GM19238 (cell line): ENCODE measurements at regions not wholly inside any gene's neighbourhood (a gene's known extent, or its start where the extent isn't known, plus 50 kb on each side); places are given as distances from the start of the nearest gene placed in this dataset.

Source experiments
- DNase-seq: peaks from one replicate; pipeline ENCODE4 v3.0.0; 2011; ENCODE audit warnings: low spot score; ENCODE audit not compliant: insufficient read length

DNA sequence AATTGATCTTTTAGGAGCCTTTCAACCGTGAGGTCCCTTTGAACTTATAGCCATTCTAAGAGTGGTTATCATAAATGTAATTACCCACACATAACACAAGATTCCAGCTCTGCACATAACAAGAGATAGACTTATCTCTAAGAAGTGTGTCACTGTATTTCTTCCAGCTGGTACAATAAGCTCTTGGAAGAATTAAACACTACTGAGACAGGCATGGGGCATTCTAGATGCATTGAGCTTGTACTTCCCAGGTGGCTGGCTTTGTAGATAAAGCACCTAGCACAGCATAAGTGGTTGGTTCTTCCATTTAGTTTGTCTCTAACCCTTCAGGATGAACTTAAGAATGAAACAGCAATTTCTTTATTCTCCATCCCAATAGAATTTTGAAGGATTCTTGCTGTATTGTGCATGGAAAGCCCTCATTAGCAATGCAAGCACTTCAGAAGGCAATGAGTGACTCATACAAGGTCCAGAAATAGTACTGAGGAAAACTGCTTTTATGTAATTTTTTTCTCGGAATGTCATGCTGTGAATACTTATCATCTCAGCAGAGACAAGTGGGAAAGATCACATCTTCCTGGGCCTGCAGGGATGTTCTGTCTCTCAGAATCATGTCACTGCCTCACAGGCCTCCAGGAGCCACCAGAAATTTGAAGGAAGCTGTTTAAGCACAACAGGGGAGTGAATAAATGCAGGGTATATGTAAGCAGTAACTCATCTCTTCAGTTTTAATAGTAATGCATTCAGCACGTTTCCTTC, 91.1 kb upstream of the CD180 start:
- DNase-seq = no peak

DNA sequence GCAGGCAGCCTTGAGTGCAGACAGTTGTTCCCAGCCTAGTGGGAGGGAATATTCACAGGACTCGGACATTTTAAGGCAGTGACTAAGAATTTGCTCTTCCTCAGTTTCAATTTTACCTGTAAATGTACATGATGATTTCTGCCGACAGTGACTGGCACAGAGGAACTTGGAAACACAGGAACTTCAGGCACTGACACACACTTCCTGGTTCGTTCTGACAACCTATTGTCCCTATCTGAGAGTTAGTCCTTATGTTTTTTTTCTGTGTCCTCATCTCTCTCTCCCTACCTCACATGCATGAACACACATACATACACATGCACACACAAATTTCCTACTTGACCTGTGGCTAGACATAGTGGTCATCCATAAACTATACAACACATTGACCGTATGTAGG, 89.4 kb upstream of the CD180 start:
- no peak for DNase-seq

DNA sequence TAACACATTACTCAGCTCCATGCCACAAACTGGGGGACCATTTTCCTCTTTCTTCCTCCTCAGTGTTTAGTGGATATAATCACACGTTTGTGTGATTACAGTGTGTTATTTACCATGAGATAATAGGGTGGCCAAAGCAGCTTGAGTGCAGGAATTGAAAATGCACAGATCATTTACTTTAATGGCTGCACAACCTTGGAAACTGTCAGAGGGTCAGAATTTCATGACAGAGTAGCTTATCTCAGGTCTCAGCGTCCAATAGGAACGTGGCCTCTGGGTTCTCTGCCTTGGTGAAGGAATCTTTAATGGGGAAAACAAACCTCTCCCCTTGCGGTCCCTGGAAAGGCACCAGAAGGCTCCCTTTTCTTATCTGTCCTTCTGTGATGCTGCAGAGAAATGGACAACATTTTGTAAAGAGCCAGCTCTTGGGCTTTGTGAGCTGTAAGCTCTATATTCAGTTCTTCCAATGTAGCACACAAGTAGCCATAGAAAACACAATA, 87.4 kb upstream of the CD180 start:
- no peak for DNase-seq

DNA sequence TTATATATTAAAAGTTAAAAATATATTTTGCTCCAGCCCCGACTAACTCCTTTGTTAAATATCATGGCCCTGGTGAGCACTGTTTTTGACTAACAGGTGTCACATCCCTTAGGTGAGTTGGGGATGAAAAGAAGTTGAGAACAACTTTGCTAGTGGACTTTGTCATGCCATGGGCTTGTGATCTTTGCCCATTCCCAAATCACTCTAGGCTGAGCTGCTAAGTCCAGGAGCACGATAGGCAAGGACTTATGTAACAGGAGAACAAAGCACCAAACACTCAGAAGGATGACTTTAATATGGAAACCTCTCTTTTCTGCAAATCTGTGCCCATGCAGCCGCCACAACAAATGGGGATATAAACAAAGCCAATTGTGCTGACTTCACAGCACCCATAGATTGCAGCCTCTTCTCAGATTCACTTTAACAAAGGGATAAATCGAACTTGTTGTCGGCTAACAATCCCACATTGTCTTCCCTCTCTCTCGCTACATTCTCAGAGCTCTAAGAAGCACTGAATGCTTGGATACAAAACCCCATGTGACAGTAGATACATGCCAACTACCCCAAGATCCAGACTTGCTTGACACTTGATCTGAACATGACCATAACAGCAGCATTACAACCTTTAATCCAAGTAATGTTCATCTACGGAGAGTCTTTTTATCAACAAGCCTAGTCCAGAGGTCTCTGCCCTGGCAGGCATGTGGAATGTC, 86.8 kb upstream of the CD180 start:
- no peak for DNase-seq

DNA sequence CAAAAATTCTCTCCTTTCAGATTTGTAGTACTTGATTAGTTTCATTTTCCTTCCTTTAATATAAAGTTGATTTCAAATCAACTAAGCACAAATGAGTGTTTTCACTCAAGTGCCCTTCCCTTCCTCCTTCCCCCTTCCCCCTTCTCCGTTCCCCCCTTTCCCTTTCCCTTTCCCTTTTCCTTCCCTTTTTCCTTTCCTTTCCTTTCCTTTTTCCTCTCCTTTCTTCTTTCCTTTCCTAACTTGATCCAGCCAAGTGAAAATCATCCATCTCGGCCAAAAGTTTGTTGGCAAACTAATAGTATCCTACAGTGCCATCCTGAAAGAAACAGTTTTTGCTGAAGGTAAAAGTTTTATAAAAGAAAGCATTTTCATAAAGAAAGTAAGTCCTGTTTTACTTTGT, 85.3 kb upstream of the CD180 start:
- no peak for DNase-seq

DNA sequence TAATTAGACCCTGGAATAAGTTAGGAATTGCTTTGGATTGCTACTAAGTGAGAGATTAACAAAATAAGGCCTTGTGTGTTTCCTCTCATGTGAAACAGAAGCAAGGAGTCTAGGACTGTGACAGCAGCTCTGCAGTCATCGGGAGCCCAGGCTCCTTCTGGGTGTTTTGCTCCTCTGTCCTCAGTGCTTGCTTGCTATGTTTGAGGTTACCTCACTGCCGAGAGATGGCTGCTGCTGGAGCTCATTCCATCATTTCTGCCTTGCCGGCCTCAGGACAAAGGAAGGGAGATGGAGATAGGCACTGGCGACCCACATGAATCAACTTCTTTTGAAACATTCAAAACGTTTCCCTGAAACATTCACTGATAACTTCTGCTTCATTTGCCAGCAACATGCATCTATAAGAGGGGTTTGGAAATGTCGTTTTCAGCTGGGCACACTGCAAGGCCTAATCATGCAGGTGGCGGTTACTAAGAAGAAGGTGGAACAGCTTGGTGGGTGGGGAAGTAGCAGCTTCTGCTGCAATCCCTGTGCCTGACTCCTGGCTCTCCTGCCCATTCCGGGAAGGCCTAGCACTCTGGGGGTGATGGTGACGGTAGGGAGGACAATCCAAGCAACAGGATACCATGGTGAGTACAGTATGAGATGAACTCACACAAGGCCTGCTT, 77.2 kb upstream of the CD180 start:
- DNase-seq = no peak

DNA sequence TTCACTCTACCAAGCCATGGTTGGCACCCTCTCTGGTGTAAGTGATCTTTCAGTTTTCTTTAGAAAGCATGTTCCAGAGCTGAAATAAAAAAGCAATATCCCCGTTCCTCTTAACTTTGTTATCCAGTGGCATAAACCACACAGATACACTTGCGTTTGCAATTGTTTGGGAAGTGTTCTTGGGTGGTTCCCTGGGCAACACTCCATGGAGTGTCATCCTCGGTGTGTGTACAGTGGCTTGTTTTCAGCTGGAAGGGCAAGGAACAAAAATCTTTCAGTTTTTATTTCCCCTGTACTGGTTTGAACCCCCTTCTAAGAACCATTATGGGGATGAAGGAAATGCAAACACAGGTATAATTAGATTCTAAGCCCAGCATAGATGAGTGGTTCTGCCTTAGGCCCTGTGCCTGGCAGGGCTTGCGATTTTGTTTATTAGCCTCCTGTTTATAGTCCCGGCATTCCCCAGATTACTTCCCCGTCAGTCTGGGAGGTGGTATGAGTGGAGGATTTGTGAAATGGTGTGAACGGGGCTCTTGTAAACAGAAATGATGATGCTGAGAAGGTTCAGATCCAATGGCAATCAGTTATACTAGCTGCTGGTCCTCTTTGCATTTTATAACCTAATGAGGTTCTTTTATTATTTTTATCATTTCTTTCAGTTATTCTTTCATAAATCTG, 76.0 kb upstream of the CD180 start:
- DNase-seq = no peak

DNA sequence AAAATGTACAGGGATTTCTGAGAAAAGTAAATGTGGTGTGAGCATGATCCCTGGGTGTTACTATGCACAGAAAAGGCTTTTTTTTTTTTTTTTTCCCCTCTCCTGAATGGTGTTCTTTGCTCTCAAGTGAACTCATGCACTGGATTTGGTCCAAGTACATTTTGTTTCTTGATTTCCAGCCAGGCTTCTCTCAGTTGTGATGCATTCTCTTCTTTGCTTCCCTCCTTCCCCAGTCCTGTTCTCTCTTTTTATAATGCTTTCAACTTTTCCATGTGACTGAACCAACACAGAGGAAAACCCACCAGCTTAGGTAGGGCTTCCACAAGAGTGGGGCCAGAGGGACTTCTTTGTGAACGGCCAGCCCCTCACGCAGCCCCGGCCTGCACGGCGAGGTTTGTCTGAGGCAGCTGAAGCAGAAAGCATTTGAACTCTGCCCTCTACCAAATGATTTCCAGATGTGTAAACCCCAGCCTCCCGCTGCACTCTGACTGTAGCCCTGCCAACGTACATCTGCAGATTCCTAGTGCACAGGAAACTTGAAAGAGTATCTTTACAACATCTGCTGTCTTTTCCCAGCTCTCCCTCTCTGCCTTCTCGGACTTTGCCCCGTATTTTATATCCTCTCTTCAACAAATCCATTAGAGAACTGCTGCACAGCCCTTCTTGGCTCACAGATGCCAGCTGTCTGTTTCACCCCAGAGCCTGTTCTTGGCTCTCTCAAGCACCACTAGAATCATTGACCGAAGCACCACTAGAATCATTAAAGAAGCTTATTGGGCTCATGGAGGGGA, 71.8 kb upstream of the CD180 start:
- DNase-seq = no peak

DNA sequence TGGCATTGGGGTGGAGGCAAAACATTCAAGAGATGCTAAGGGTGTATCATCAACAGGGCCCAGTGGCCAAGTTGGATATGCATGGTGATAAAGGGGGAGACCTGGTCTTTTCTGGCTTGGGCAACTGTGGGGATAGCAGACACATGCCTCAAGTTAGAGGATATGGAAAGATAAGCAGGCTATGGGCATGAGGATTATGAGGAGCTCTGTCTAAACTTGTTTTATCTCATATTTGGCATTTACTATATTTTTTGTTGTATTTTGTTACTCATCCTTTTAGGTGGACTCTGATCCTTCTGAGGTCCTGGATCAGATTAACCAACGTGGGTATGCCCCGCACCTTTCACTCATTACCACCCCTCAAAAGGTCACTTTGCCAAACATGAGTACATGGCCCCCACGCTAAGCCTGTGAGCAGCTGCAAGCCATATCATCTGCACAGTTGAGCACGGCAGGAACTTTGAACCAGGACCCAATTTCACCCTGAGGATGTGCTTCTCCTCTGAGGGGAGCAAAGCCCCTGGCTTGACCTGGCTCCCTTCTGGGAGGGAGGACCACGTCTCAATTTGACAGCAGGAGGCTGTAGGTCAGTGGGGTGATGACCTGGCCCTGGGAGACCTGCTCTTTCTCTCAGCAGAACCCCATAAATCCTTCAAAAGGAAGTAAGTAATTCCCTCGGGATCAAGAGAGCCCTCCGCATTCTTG, 71.1 kb upstream of the CD180 start:
- no peak for DNase-seq

DNA sequence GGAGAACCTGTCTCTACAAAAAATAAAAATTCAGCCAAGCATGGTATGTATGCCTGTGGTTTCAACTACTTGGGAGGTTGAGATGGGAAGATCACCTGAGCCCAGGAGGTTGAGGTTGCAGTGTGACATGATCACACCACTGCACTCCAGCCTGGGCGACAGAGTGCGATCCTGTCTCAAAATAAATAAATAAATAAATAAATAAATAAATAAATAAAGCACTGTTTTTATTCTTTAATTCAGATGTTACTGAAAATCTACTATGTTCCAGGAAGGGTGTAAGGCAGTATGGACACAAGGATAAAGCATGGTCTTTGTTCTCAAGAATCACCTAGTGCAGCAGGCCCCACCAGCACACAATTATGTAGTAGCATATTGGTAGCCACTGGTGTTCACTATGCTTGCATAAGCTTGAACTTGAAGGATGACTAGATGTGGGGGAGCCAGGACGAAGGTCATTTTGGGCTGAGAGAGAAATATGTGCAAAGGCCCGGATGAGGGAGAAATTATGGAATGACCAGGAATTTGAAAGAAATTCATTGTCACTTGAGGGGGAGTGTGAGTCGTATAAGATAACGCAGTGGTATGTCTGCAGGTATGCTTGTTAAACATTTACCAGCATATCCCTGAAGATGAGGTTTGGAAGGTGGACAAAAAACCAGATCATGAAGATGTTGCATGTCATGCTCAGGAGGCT, 70.2 kb upstream of the CD180 start:
- DNase-seq = no peak

DNA sequence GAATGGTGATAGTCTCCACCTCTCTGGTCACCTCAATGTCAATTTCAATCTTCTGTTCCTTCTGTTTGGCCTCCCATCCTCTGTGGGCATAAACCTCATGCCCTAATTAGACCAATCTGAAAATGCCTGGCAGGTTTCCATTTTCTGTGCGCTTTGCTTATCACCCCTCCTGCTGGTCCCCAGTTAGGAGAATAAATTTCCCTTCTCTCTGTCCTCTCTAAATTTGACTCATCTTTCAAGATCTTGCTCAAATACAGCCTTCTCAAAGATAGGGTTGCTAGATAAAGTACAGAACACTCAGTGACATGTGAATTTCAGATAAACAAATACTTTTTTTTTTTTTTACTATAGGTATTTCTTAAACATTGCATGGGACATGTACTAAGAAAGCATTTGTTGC, 69.4 kb upstream of the CD180 start:
- no peak for DNase-seq

DNA sequence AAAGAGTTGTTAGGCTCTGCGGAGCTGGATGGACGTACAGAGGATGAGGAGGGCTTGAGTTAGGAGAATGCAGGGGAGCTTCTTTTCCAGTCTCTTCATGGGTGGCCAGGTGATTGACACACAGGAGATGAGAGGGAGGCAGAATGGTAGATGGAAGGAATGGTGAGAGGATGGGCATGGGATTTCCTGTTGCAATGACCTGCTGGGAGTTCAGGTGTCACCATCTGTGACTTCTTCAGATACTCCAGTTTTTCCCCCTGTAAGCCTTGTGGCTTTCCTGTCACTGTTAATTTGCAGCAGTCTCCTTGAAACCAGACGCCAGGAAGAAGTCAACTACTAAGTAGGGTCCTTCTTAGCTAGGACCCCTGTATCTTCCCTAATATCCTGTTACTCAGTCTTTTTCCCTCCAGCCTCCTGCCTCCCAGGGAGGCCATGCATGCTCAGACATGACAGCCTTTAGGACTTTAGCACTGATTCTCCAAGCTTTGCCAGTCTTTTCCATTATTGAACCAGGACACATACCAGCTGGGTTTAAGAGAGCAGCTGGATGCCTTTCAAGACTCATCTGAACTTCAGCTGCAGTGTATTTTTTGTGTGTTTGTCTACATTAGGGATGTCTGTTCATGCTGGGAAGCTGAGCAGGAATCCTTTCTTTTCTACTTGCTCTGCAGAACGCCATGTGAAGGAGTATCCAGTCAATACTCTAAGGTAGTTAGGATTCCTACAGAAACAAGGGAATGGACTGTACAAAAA, 67.2 kb upstream of the CD180 start:
- no peak for DNase-seq

DNA sequence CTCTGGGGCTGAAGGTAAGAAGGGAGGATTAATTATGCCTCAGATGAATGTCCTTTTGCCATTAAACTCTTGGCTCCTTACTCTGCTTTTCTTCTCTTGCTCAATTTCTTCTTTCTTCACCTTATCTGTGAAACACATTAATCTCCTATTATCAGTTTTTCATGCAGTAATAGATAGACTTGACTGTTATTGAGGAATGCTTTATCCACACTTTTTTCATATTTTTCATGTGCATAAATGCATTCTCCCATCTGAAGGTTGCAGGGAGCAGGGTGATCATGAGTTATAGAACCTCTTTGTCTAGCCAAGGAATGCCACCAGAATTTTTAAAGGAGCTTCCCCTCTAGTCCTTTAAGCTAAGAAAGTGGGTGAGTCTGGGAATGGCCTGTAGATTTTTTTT, 66.4 kb upstream of the CD180 start:
- DNase-seq = no peak

DNA sequence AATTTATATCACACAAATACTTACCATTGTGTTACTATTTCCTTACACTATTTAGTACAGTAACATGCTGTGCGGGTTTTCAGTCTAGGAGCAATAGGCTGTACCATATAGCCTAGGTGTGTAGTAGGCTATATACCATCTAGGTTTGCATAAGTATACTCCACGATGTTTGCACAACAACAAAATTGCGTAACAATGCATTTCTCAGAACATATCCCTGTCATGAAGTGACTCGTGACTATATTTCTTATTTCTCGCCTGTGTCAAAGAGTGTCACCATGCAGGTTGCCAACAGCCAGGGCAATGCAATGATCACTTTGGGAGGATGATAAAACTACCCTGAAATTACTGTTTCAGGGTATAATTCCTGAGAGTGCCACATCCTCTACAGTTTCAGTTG, 65.6 kb upstream of the CD180 start:
- DNase-seq = no peak

DNA sequence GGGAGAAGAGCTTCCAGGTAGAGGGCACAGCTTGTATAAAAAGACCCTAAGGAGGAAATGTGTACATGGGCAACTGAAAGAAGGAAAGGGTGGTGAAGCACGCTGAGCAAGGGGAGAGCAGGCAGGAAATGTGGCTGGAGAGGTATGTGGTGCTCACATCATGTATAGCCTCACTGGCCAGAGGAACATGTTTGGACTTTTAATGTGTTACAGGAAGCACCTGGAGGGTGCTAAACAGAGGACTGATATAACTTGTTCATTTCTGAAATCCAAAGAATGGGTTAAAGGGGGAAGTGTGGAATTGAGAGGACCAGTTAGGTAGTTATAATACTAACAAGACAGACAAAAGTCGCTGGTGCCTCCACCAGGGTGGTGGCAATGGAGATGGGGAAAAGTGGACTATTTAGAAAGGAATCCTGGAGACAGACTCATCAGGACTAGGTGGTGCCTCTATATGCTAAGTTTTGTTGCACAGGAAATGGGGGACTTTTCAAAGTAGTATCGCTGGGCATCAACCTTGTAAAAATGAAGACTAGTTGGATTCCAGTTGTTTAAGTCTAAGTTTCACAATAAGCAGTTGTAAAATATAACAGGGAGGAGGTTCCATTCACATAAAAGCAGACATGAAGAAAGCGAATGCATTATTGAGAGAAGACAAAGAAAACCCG, 63.1 kb upstream of the CD180 start:
- DNase-seq = no peak

DNA sequence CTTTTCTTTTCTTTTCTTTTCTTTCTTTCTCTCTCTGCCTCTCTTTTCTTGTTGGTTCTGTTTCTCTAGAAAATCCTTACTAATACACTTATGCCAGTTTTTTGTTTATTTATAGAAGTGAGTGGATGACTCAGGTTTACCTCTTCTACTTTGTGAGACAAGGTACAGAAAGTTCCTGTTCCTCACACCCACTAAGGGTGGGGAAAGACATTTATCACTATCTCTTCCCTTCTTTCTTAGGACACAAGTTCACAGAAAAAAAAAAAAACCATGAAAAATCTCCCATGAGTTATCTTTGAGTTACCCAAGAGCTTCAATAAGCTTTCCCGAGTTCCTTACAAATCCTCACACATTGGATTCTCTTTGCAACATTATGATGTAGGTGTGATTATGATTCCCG, 60.9 kb upstream of the CD180 start:
- DNase-seq = no peak

DNA sequence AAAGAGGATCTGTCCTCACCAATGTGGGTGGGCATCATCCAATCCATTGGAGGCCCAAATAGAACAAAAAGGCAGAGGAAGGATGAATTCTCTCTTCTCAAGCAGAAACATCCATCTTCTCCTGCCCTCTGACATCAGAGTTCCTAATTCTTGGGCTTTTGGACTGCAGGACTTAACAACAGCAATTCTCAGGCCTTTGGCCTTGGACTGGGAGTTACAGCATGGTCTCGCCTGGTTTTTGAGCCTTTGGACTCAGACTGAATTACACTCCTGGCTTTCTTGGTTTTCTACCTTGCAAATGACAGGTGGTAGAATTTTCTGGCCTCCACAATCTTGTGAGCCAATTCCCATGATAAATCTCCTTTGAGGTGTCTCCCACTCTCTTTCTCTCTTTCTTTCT, 60.5 kb upstream of the CD180 start:
- no peak for DNase-seq

DNA sequence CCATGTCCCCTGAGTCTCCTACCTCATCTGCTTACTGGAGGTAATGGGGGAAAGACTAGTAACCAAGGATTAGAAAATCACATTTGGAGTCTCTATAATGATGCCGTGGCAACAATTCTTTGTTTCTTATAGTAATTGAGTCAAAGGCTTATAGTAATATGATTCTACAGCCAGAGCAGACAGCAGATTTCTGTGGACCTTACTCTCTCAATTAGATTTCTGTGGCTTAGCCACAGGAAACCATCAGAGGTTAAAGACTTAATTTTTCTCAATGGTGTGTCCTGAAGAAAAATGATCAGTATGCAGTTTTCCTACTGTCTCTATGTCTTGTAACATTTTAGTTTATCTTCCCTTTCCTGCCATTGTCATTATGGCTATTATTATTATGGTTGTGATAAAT, 59.3 kb upstream of the CD180 start:
- no peak for DNase-seq

DNA sequence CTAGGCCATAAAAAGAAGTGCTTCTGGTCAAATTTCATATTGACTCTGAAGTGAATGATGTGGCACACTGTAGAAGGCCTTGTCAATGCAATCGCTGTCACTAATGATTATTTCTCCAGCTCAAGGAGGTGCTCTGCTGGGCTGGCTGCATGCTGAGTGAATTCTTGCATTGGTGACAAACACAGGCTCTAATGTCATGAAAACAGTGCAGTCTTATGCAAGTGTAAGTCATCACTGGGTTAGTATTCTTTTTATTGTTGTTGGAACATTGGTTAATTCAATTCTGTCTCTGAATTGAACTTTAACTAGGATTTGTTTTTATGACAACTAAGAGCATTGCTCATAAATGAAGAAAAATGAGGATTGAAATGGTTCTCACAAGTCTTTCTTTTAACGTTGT, 57.3 kb upstream of the CD180 start:
- no peak for DNase-seq
